ENCODE measurements at regions not wholly inside any gene's neighbourhood (a gene's known extent, or its start where the extent isn't known, plus 50 kb on each side); places are given as distances from the start of the nearest gene placed in this dataset.

DNA sequence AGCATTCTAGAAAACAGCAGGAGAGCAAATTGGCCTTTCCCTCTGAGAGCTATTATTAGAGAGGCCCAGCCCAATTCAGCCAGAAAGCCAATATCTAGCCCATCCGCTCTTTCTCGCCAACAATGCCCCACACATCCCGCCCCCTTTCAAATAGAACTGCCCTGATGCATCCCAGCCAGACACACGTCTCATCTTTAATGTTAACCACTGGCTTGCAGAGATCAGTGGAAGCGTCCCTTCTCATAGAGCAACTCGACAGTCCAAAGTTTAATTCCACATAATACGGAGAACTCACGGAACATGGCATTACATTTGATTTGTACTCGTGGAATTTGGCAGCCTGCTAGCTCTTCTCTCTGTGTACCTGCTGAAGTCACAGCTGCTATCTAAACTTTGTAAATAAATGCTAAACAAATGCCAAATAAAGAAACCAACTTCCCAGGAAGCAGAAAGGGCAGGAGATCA lies 304.4 kb downstream of the DHX15 start:
- H3K36me3 ChIP-seq = no peaks in the 10 kb centered on the region
- DNase-seq = no peak
- no peak overlapping the region for H3K27ac ChIP-seq
- intact Hi-C loops (cut with DNase I) = no loop called here
- WGBS, 2 donors = 85 to 87% methylated on average over 9 of the region's 9 CpGs
- no peaks in the 10 kb centered on the region for H3K4me1 ChIP-seq
- H3K9me3 ChIP-seq = no peaks in the 10 kb centered on the region
- H3K27me3 ChIP-seq = no peaks in the 10 kb centered on the region
- TF ChIP-seq, protein P1, sequence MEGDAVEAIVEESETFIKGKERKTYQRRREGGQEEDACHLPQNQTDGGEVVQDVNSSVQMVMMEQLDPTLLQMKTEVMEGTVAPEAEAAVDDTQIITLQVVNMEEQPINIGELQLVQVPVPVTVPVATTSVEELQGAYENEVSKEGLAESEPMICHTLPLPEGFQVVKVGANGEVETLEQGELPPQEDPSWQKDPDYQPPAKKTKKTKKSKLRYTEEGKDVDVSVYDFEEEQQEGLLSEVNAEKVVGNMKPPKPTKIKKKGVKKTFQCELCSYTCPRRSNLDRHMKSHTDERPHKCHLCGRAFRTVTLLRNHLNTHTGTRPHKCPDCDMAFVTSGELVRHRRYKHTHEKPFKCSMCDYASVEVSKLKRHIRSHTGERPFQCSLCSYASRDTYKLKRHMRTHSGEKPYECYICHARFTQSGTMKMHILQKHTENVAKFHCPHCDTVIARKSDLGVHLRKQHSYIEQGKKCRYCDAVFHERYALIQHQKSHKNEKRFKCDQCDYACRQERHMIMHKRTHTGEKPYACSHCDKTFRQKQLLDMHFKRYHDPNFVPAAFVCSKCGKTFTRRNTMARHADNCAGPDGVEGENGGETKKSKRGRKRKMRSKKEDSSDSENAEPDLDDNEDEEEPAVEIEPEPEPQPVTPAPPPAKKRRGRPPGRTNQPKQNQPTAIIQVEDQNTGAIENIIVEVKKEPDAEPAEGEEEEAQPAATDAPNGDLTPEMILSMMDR (IDR thresholded peaks at IDR 0.05) = no peak
- TF ChIP-seq POLR2A (IDR thresholded peaks at IDR 0.05) = no peak
- H3K4me3 ChIP-seq (replicated peaks in 1 of 3) = no peak overlapping the region

DNA sequence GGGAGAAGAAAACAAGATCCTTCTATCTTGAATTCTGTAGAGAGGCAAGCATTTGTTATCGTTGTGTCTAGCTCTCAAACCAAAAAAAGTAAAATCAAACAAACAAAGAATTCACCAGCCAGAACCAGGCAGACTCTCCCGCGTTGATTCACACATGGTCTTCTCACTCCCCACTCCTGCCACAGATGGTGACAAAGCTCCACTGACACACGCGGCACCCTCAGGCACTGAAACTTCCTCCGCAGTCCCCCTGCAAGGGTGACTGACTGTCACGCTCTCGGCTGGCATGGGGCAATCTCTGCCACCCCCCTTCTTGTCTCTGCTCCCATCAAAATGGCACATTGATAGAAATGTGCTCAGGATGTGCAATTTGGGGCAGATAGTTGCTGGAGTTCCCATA lies 304.9 kb downstream of the DHX15 start:
- no peaks in the 10 kb centered on the region for H3K9me3 ChIP-seq
- no peaks in the 10 kb centered on the region for H3K27me3 ChIP-seq
- H3K36me3 ChIP-seq = no peaks in the 10 kb centered on the region
- 75 to 87% methylated on average over 8 of the region's 8 CpGs for WGBS, 2 donors
- TF ChIP-seq, protein P1 (IDR thresholded peaks at IDR 0.05) = no peak
- no peak for DNase-seq
- no peak overlapping the region for H3K27ac ChIP-seq
- intact Hi-C loops (cut with DNase I) = no loop called here
- H3K4me1 ChIP-seq = no peaks in the 10 kb centered on the region
- no peak overlapping the region for H3K4me3 ChIP-seq (replicated peaks in 1 of 3)

DNA sequence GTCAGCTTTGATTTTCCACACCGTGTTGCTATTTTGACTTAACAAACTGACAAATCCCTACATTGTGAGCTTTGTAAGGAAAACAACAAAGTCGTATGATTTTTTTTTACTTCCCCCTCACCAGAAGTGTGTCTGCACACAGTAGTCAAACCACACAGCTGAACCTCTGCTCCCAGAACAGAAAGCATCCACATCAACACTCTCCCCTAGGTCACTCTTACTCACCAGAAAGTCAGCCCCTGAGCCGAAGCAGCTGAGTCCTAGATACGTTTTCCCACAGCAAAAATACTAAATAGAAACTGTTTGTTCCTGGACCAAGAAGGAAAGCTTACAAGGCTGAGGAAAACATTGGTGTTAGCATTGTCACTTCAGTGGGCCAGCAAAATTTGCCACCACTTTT lies 305.7 kb downstream of the DHX15 start:
- H3K4me3 ChIP-seq (replicated peaks in 1 of 3) = no peak overlapping the region
- H3K36me3 ChIP-seq = no peaks in the 10 kb centered on the region
- no peaks in the 10 kb centered on the region for H3K27me3 ChIP-seq
- intact Hi-C loops (cut with DNase I) = no loop called here
- no peaks in the 10 kb centered on the region for H3K4me1 ChIP-seq
- WGBS, 2 donors = 74 to 79% methylated on average over 4 of the region's 4 CpGs
- TF ChIP-seq, protein P1 (IDR thresholded peaks at IDR 0.05) = no peak
- TF ChIP-seq POLR2A (IDR thresholded peaks at IDR 0.05) = no peak
- H3K27ac ChIP-seq = no peak overlapping the region
- H3K9me3 ChIP-seq = no peaks in the 10 kb centered on the region
- DNase-seq = no peak

DNA sequence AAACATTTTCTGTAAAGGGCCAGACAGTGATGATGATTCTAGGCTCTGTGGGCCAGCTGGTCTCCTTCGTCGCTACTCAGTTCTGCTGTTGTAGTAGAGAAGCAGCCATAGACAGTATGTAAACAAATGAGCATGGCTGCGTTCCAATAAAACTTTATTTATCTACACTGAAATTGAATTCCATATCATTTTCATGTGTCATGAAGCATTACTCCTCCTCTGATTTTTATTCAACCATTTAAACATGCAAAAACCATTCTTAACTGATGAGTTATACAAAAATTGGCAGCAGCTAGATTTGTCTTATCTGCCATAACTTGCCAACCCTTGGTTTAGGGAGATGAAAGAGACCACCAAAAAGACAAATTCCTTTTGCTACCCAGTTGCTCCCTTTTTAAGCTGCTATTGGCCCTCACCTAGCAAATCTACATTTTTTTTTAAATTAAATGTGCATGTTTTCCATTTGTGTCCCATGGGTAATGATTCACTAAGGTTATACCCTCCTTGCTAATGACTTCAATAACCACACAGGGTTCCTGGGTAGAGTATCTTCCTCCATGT lies 309.9 kb downstream of the DHX15 start:
- H3K9me3 ChIP-seq = no peaks in the 10 kb centered on the region
- no peak overlapping the region for H3K4me3 ChIP-seq (replicated peaks in 1 of 3)
- 92 to 95% methylated on average over 3 of the region's 3 CpGs for WGBS, 2 donors
- H3K4me1 ChIP-seq = no peaks in the 10 kb centered on the region
- intact Hi-C loops (cut with DNase I) = no loop called here
- TF ChIP-seq, protein P1 (IDR thresholded peaks at IDR 0.05) = no peak
- TF ChIP-seq POLR2A (IDR thresholded peaks at IDR 0.05) = no peak
- H3K27ac ChIP-seq = no peak overlapping the region
- no peak for DNase-seq
- no peaks in the 10 kb centered on the region for H3K27me3 ChIP-seq
- H3K36me3 ChIP-seq = no peaks in the 10 kb centered on the region

DNA sequence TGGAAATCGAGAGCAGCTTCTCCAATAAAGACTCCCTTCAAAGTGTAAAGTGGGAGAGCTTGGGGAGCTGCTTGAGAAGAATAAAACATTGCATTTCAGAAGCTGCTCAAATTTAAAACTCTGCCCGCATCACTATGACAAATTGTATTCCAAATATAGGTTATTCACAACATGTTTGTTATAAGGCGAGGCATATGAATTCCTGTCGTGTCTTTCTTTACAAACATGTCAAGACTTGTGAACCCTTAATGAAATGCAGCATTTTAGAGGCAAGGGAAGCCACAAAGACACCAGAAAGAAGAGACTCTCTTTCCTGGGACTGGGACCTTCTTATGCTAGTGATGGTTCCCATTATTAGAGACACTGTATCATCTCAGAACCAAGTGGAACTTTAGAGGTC lies 311.2 kb downstream of the DHX15 start:
- H3K9me3 ChIP-seq = no peaks in the 10 kb centered on the region
- H3K27ac ChIP-seq = no peak overlapping the region
- no peak for TF ChIP-seq POLR2A (IDR thresholded peaks at IDR 0.05)
- TF ChIP-seq, protein P1 (IDR thresholded peaks at IDR 0.05) = no peak
- 86 to 87% methylated on average over 4 of the region's 4 CpGs for WGBS, 2 donors
- no peaks in the 10 kb centered on the region for H3K36me3 ChIP-seq
- DNase-seq = no peak
- no peaks in the 10 kb centered on the region for H3K27me3 ChIP-seq
- no peak overlapping the region for H3K4me3 ChIP-seq (replicated peaks in 1 of 3)
- intact Hi-C loops (cut with DNase I) = no loop called here
- H3K4me1 ChIP-seq = no peaks in the 10 kb centered on the region
